Motor neuron (in vitro differentiated cells): ENCODE measurements at regions not wholly inside any gene's neighbourhood (a gene's known extent, or its start where the extent isn't known, plus 50 kb on each side); places are given as distances from the start of the nearest gene placed in this dataset.

Source experiments
- ATAC-seq, 8 experiments: fragments of 200-7000 bp; cut with Tn5 transposase; replicated peaks in 6 of 8; 2 replicates each; pipeline ENCODE4 v1.8.0; 2021; ENCODE audit warnings: mild to moderate bottlenecking in 8 of 8, moderate library complexity in 8 of 8
- H3K27ac ChIP-seq, 2 donors: fragments of 250-450 bp; sonication (Bioruptor Pico); 2 replicates each; pipeline ENCODE4 v1.9.0; 2021; ENCODE audit warnings: antibody characterized with exemption in 2 of 2, mild to moderate bottlenecking in 2 of 2, moderate library complexity in 1 of 2
- H3K4me1 ChIP-seq, 2 donors: fragments of 250-450 bp; sonication (Bioruptor Pico); replicated peaks in 1 of 2; 2 replicates each; pipeline ENCODE4 v1.6.1; 2021; ENCODE audit warnings: antibody characterized with exemption in 2 of 2, mild to moderate bottlenecking in 2 of 2, moderate library complexity in 1 of 2
- H3K4me3 ChIP-seq, 5 donors: fragments of 250-450 bp; sonication (Bioruptor Pico); 2 replicates each; pipeline ENCODE4 v1.9.0; 2021; ENCODE audit warnings: antibody characterized with exemption in 5 of 5, mild to moderate bottlenecking in 5 of 5, moderate library complexity in 4 of 5
- WGBS, 10 experiments: fragments of 450-650 bp; shearing (Covaris generic); methylation state at CpG; one replicate each; pipeline ENCODE4 v1.0.0; 2022; 5-methylcytosine and 5-hydroxymethylcytosine counted together
- in situ Hi-C, 9 experiments: fragments of 400-800 bp; cut with MboI; loops; one replicate each; pipeline ENCODE4 v1.15.0; 2021; ENCODE audit warnings: low sequenced_read_pairs in 9 of 9, low pct_unique_long_range_greater_than_20kb in 2 of 9; ENCODE audit not compliant: unreplicated experiment in 9 of 9

DNA sequence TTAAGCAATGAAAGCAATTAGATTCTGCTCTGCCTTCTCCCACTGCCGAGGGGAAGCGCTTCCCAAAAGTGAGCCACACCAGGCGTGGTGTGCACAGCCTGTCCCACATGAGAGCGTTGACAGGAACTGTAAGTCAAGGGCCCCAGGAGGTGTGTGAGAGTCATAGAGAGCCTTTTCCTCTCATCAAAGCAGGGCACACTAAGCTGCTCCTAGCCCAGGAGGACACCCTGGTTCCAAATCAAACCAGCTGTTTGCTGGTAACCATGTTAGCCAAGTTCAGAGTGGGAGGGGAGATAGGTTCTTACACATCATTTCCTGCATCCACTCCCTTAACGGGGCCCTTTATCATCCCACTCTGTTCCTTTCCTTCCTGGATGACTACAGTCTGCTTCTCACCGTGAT is 98.3 kb downstream of the SPTSSA start:
- Histone ChIP-seq H3K27ac (no peak overlapping the region), H3K4me3 (no peak overlapping the region), H3K4me1 (peaks cover 5% of the 10 kb centered on the region in 2 donors)
- peak in 1 of 8 experiments; percentile 8 for ATAC-seq
- 36 to 94% (median 66%) methylated on average over 2 to 5 of the region's 6 CpGs; no CpG with 5 or more reads in 4 of the 10 experiments for WGBS, 10 experiments
- in situ Hi-C loops, result no loop called here

DNA sequence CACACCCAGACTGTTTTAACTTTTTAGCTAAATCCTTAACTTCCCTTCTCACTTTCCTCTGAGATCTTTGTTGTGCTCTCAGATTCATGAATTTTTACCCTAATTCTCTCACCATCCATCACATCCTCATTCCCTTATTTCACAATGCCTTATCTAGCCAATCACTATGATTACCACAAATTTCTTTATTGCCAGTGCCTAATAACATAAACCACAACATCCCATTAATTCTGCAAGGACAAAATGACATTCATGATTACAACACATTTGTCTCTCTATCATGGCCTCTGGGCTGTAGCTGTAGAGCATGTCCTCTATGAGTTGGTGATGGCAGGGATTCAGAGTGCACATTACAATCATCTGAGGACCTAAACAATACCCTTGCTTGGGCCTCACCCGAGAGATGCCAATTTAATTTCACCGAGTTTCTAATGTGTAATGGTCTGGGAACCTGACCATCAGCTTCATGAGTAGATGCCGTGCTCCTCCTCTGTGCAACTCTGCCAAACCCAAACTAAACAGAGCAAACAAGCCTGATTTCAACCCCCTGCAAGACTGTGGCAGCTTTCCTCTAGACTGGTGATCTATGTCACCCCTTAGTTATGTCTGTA is 99.3 kb downstream of the SPTSSA start:
- H3K27ac ChIP-seq, result no peak overlapping the region
- 0 to 100% (median 86%) methylated on average over 1 to 3 of the region's 3 CpGs; no CpG with 5 or more reads in 5 of the 10 experiments for WGBS, 10 experiments
- no peak overlapping the region for H3K4me3 ChIP-seq
- ATAC-seq, result peak in 1 of 8 experiments; percentile 20
- H3K4me1 ChIP-seq, result peaks cover 5% of the 10 kb centered on the region in 2 donors
- in situ Hi-C loops, result no loop called here

DNA sequence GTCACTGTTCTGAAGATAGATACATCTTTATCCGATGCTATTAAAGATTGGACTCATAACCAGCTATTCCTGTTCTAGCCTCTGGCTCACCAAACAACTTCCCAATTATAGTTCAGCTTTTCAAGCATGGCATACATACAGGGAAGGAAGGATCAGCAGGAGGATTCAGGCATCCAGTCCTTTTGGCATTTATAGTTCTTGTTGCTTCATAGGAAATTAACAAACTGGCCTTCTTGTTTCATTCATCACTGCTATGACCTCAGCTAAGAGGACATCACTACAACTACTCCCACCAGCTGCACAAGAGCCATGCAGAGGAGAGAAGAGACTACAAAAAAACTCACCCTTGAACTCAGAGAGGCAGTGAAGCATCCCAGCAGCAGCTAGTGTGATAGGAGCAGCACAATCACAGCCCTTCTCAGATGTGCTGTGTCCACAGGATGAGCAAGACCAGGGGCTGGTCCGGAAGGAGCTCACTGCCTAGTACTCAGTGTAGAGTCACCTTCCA is 100.5 kb downstream of the SPTSSA start:
- ATAC-seq, result peak in 7 of 8 experiments; percentile 35 to 82 (median 56)
- no peak overlapping the region for H3K4me3 ChIP-seq
- peaks cover 5% of the 10 kb centered on the region in 2 donors for H3K4me1 ChIP-seq
- WGBS, 10 experiments, result 0 to 100% (median 83%) methylated on average over 1 to 2 of the region's 2 CpGs; no CpG with 5 or more reads in 2 of the 10 experiments
- in situ Hi-C loops, result no loop called here
- no peak overlapping the region for H3K27ac ChIP-seq

DNA sequence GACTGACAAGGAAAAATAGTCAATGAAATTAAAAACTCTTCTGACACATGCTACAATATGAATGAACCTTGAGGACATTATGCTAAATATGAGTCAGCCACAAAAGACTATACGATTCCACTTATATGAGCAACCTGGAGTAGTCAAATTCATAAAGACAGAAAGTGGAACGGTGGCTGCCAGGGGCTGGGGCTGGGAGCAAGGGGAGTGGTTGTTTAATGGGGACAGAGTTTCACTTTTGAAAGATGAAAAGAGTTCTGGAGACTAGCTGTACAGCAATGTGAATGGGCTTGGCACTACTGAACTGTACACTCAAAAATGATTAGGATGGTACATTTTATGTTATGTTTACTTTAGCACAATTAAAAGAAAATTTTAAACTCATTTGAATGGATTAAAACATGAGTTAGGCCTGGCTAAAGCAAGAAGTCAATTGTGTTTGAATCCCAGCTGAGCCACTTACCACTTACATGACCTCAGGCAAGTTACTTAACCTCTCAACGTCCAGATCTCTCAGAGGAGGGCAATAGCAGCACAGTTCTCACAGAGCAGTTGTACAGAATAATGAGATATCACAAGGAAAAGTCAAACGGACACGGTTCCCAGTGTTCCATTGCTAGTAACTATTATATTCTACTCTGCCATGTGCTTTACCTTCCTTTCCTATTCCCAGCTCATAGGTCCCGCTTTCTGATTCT is 102.5 kb downstream of the SPTSSA start:
- ATAC-seq, result peak in 3 of 8 experiments; percentile 12 to 78 (median 44)
- in situ Hi-C loops, result no loop called here
- Histone ChIP-seq H3K4me1 (peaks cover 5 to 9% of the 10 kb centered on the region in 2 donors), H3K4me3 (no peak overlapping the region), H3K27ac (no peak overlapping the region)
- 0 to 82% (median 55%) methylated on average over 1 to 6 of the region's 6 CpGs for WGBS, 10 experiments

DNA sequence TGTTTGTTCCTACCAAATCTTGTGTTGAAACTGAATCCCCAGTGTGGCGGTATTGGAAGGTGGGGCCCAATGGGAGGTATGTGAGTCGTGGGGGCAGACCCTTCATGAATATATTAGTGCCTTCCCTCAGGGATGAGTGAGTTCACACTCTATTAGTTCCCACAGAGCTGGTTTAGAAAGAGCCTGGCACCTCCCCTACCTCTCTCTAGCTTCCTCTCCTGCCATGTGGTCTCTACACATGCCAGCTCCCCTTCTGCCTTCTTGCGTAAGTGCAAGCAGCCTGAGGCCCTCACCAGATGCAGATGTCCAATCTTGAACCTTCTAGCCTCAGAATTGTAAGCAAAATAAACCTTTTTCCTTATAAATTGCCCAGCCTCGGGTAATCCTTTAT is 105.8 kb downstream of the SPTSSA start:
- in situ Hi-C loops, result no loop called here
- ATAC-seq, result peak in 3 of 8 experiments; percentile 57 to 59 (median 58)
- Histone ChIP-seq H3K4me1 (peaks cover 3 to 4% of the 10 kb centered on the region in 2 donors), H3K4me3 (no peak overlapping the region), H3K27ac (no peak overlapping the region)
- WGBS, 10 experiments, result 60 to 83% (median 81%) methylated on average over 1 to 4 of the region's 4 CpGs; no CpG with 5 or more reads in 3 of the 10 experiments

DNA sequence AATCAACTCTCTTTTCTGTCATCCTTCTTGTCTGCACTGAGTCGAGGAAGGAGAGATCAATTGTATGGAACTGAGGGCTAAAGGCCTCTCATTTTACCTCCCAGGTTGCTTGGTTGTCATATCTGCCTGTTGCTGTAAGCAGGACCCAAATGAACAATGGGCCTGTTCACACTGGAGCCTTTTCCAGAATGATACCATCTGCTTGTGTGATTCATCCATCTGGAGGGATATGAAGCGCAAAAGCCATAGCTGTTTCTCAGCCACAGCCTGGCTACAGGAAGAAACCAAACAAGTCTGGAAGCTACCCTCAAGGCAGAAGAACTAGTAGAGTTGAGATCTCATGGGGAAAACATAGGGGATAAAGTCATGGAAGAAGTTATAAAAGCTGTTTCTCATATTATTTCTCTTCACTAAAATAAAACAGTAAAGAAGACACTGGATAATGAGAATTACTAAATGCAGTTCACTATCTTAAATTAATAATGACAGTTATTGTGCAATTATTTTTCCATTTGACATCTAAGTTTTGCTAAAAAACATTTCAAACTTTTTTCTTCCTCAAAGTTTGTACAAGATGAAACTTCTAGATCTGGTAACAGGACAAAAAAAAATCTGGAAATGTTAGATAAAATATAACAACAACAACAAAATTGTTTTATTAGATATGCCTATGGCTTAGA is 106.3 kb downstream of the SPTSSA start:
- in situ Hi-C loops, result no loop called here
- ATAC-seq, result peak in 7 of 8 experiments; percentile 45 to 67 (median 59)
- no peak overlapping the region for H3K27ac ChIP-seq
- 6 to 100% (median 75%) methylated on average over 1 to 2 of the region's 2 CpGs; no CpG with 5 or more reads in 3 of the 10 experiments for WGBS, 10 experiments
- H3K4me1 ChIP-seq, result peaks cover 2 to 4% of the 10 kb centered on the region in 2 donors
- H3K4me3 ChIP-seq, result no peak overlapping the region

DNA sequence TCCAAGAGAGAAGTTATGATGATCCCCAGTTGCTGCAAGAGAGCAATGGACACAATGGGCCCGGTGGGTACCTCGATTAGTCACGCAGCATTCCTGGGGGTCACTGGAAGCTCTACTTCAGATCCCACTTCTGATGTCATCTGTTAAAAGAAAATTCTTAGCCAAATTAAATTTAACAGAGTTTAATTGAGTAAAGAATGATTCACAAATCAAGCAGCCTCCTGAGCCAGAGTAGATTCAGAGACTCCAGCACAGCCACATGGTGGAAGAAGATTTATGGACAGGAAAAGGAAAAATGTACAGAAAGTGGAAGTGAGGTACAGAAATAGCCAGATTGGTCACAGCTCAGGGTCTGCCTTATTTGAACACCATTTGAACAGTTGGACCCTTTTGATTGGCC is 107.5 kb downstream of the SPTSSA start:
- in situ Hi-C loops, result no loop called here
- H3K4me1 ChIP-seq, result peaks cover 0 to 4% of the 10 kb centered on the region in 2 donors
- ATAC-seq, result peak in 1 of 8 experiments; percentile 75
- H3K4me3 ChIP-seq, result no peak overlapping the region
- no peak overlapping the region for H3K27ac ChIP-seq
- WGBS, 10 experiments, result 71 to 100% (median 92%) methylated on average over 1 to 3 of the region's 3 CpGs; no CpG with 5 or more reads in 4 of the 10 experiments

DNA sequence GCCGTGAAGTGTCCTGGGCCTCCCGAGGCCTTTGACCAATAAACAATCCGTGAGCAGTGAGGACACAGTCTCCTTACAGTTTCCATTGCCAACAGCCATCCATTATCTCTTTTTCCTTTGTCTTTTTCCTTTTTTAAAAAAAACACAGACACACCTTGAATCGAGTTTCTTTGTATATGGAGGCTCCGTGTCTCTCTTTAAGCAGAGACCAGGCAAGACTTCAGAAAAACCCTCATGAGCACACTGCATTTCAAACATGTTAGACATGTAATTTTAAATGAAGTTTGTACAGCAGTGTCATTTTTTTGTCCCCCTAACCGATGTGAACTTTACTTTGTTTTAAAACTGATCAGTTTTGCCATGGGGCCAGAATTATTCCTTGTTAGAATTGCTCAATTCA is 111.1 kb downstream of the SPTSSA start:
- in situ Hi-C loops, result no loop called here
- ATAC-seq, result no peak

DNA sequence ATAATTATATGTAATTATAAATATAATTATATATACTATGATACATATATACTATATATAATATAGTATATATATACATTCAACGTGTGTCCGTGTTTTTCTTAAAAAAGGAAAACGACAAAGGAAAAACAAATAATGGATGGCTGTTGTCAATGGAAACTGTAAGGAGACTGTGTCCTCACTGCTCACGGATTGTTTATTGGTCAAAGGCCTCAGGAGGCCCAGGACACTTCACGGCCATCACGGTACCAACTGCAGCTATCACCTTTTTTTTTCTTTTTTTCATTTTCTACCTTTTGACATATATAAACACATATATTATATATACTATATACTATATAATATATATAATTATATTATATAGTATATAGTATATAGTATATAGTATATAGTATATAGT is 113.4 kb downstream of the SPTSSA start:
- no peaks in the 10 kb centered on the region for H3K4me1 ChIP-seq
- no peak overlapping the region for H3K4me3 ChIP-seq
- 76 to 100% (median 88%) methylated on average over 1 to 6 of the region's 6 CpGs for WGBS, 10 experiments
- in situ Hi-C loops, result loop anchor here in 1 of 9 experiments (25.0 kb wide), 1 partner anchor 114 kb away; the partner anchor contains the start of gene SPTSSA
- no peak for ATAC-seq
- no peak overlapping the region for H3K27ac ChIP-seq

More for the DNA sequence above, 111.1 kb downstream of the SPTSSA start:
- Histone ChIP-seq H3K4me3 (no peak overlapping the region), H3K27ac (no peak overlapping the region), H3K4me1 (peaks cover 0 to 4% of the 10 kb centered on the region in 2 donors)
- 51 to 100% (median 76%) methylated on average over 1 to 6 of the region's 6 CpGs for WGBS, 10 experiments

DNA sequence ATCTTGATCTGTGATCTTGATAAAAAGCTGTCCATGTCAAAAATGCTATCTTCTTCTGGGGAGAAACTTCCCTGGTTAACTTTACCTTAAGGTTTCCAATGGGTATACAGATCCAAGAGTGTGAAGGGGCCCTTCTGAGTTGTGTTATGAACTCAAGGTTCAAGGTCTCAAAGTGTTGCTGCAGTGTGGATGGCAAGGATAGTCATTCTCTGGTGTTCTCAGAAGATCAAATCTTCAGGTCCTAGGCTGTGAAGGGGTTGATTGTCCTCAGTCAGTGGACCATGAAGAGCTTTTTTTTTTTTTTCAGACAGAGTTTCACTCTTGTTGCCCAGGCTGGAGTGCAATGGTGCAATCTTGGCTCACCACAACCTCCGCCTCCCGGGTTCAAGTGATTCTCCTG is 114.4 kb downstream of the SPTSSA start:
- no peak overlapping the region for H3K4me3 ChIP-seq
- H3K27ac ChIP-seq, result no peak overlapping the region
- ATAC-seq, result no peak
- in situ Hi-C loops, result loop anchor here in 1 of 9 experiments (25.0 kb wide), 1 partner anchor 115 kb away; the partner anchor contains the start of gene SPTSSA
- H3K4me1 ChIP-seq, result no peaks in the 10 kb centered on the region
- 94 to 100% (median 100%) methylated on average over 2 of the region's 2 CpGs; no CpG with 5 or more reads in 6 of the 10 experiments for WGBS, 10 experiments

DNA sequence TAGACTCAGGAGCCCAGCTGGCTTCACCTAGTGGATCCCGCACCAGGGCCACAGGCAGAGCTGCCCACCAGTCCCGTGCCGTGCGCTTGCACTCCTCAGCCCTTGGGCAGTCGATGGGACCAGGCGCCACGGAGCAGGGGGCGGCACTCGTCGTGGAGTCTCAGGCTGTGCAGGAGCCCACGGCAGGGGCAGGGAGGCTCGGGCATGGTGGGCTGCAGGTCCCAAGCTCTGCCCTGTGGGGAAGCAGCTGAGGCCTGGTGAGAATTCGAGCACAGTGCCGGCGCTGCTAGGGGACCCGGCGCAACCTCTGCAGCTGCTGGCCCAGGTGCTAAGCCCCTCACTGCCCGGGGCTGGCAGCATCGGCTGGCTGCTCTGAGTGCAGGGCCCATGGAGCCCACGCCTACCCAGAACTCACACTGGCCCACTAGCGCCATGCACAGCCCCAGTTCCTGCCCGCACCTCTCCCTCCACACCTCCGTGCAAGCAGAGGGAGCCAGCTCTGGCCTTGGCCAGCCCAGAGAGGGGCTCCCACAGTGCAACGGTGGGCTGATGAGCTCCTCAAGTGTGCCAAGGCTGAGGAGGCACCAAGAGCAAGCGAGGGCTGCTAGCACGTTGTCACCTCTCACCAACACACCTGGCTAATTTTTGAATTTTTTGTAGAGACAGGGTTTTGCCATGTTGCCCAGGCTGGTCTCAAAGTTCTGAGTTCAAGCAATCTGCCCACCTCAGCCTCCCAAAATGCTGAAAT is 116.1 kb downstream of the SPTSSA start:
- ATAC-seq, result no peak
- Histone ChIP-seq H3K4me3 (no peak overlapping the region), H3K4me1 (no peaks in the 10 kb centered on the region), H3K27ac (no peak overlapping the region)
- in situ Hi-C loops, result loop anchor here in 1 of 9 experiments (25.0 kb wide), 1 partner anchor 116 kb away; the partner anchor contains the start of gene SPTSSA
- WGBS, 10 experiments, result 80 to 84% methylated on average over 5 of the region's 26 CpGs; no CpG with 5 or more reads in 8 of the 10 experiments

DNA sequence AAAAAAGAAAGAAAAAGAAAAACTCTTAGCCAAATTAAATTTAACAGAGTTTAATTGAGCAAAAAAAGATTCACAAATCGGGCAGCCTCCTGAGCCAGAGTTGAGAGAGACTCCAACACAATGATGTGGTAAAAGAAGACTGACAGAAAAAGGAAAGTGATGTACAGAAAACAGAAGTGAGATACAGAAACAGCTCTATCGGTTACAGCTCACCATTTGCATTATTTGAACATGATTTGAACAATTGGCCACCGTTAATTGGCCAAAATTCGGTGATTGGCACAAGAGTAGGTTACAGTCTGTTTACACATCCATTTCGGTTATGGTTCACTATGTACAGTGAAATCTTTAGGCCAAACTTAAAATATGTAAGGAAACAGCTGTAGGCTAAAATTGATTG is 117.7 kb downstream of the SPTSSA start:
- no peaks in the 10 kb centered on the region for H3K4me1 ChIP-seq
- no peak overlapping the region for H3K4me3 ChIP-seq
- 52 to 87% (median 83%) methylated on average over 3 to 5 of the region's 5 CpGs; no CpG with 5 or more reads in 1 of the 10 experiments for WGBS, 10 experiments
- ATAC-seq, result no peak
- in situ Hi-C loops, result loop anchor here in 1 of 9 experiments (25.0 kb wide), 1 partner anchor 118 kb away; the partner anchor contains the start of gene SPTSSA
- no peak overlapping the region for H3K27ac ChIP-seq
